MM.1S (cell line): ENCODE measurements at regions not wholly inside any gene's neighbourhood (a gene's known extent, or its start where the extent isn't known, plus 50 kb on each side); places are given as distances from the start of the nearest gene placed in this dataset.

Experiments used
- DNase-seq: peaks from one replicate; pipeline ENCODE4 v3.0.0-alpha.2; 2015
- H2AFZ ChIP-seq: fragments of 300-600 bp; sonication (generic); 2 replicates; pipeline ENCODE4 v1.6.0; 2016; ENCODE audit warnings: antibody characterized with exemption, low read length
- H3F3A ChIP-seq: fragments of 300-600 bp; sonication (generic); 2 replicates; pipeline ENCODE4 v1.6.1; 2016; ENCODE audit warnings: mild to moderate bottlenecking, antibody characterized with exemption, low read length, moderate library complexity, mixed read lengths; ENCODE audit not compliant: insufficient read depth
- H3K27ac ChIP-seq: fragments of 300-600 bp; sonication (generic); 2 replicates; pipeline ENCODE4 v1.5.1; 2016; ENCODE audit warnings: mild to moderate bottlenecking, low read length
- H3K27me3 ChIP-seq: fragments of 300-600 bp; sonication (generic); replicated peaks from 2 replicates; pipeline ENCODE4 v1.6.0; 2016; ENCODE audit warnings: low read length; ENCODE audit not compliant: insufficient read depth
- H3K36me3 ChIP-seq: fragments of 300-600 bp; sonication (generic); replicated peaks from 2 replicates; pipeline ENCODE4 v1.6.1; 2016; ENCODE audit warnings: mild to moderate bottlenecking, low read length, mixed read lengths; ENCODE audit not compliant: insufficient read depth
- H3K4me1 ChIP-seq: fragments of 300-600 bp; sonication (generic); 2 replicates; pipeline ENCODE4 v1.6.1; 2016; ENCODE audit warnings: low read length, mixed read lengths
- H3K4me2 ChIP-seq: fragments of 300-600 bp; sonication (generic); 2 replicates; pipeline ENCODE4 v1.6.0; 2016; ENCODE audit warnings: low read depth, low read length
- H3K4me3 ChIP-seq: fragments of 300-600 bp; sonication (generic); 2 replicates; pipeline ENCODE4 v1.5.1; 2016; ENCODE audit warnings: low read length, mixed read lengths
- H3K79me2 ChIP-seq: fragments of 300-600 bp; sonication (generic); 2 replicates; pipeline ENCODE4 v1.6.1; 2016; ENCODE audit warnings: mixed run types, low read length, mixed read lengths
- H3K9ac ChIP-seq: fragments of 300-600 bp; sonication (generic); 2 replicates; pipeline ENCODE4 v1.6.1; 2016; ENCODE audit warnings: low read length, mixed read lengths
- H3K9me2 ChIP-seq: fragments of 300-600 bp; sonication (generic); replicated peaks from 2 replicates; pipeline ENCODE4 v1.6.1; 2016; ENCODE audit warnings: mild to moderate bottlenecking, low read length, mixed read lengths; ENCODE audit not compliant: insufficient read depth
- H3K9me3 ChIP-seq: fragments of 300-600 bp; sonication (generic); replicated peaks from 2 replicates; pipeline ENCODE4 v1.6.1; 2016; ENCODE audit warnings: mild to moderate bottlenecking, low read length, mixed read lengths; ENCODE audit not compliant: insufficient read depth
- H4K20me1 ChIP-seq: fragments of 300-600 bp; sonication (generic); 2 replicates; pipeline ENCODE4 v1.6.1; 2016; ENCODE audit warnings: mild to moderate bottlenecking, low read length, moderate library complexity, mixed read lengths; ENCODE audit not compliant: insufficient read depth
- EZH2 ChIP-seq: fragments of 300-600 bp; sonication (generic); optimal IDR thresholded peaks from 2 replicates; pipeline ENCODE3; 2017; ENCODE audit warnings: low read depth, mild to moderate bottlenecking, antibody characterized with exemption, low read length, mixed read lengths
- EZH2phosphoT487 ChIP-seq: fragments of 300-600 bp; sonication (generic); IDR thresholded peaks from 2 replicates; pipeline ENCODE4 v1.6.1; 2018; ENCODE audit warnings: antibody characterized with exemption, low read length
- TF ChIP-seq, protein P1 (sequence below): fragments of 300-600 bp; sonication (generic); IDR thresholded peaks from 2 replicates; pipeline ENCODE4 v1.5.1; 2016; ENCODE audit warnings: antibody characterized with exemption, low read length, mixed read lengths

DNA sequence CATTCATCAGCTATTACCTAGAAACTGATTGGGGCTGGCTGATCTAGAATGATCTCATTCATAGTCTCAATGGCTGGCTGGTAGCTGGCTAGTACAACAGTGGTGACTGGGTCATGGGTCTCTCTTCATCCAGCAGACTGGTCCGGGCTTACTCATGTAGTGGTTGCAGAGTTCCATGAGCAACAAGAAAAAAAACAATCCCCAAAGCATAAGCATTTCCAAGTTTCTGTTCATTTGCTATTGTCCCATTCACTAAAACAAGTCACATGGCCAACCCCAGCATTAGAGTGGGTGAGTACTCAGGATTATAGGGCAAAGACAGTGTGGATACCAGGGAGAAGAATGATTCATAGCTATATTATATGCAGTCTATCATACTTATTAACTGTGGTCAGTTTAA lies 85.2 kb upstream of the SEMA3C start:
- Histone ChIP-seq H2AFZ (no peak overlapping the region), H3K9me3 (no peaks in the 10 kb centered on the region), H3K9ac (no peak overlapping the region), H3K4me2 (no peak overlapping the region), H3K27ac (no peak overlapping the region), H3K4me1 (no peaks in the 10 kb centered on the region), H3F3A (no peaks in the 10 kb centered on the region), H4K20me1 (no peaks in the 10 kb centered on the region), H3K4me3 (no peak overlapping the region), H3K9me2 (no peaks in the 10 kb centered on the region), H3K36me3 (no peaks in the 10 kb centered on the region), H3K79me2 (no peaks in the 10 kb centered on the region), H3K27me3 (no peaks in the 10 kb centered on the region)
- no peak for TF ChIP-seq EZH2
- TF ChIP-seq, protein P1, sequence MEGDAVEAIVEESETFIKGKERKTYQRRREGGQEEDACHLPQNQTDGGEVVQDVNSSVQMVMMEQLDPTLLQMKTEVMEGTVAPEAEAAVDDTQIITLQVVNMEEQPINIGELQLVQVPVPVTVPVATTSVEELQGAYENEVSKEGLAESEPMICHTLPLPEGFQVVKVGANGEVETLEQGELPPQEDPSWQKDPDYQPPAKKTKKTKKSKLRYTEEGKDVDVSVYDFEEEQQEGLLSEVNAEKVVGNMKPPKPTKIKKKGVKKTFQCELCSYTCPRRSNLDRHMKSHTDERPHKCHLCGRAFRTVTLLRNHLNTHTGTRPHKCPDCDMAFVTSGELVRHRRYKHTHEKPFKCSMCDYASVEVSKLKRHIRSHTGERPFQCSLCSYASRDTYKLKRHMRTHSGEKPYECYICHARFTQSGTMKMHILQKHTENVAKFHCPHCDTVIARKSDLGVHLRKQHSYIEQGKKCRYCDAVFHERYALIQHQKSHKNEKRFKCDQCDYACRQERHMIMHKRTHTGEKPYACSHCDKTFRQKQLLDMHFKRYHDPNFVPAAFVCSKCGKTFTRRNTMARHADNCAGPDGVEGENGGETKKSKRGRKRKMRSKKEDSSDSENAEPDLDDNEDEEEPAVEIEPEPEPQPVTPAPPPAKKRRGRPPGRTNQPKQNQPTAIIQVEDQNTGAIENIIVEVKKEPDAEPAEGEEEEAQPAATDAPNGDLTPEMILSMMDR, result no peak
- no peak for TF ChIP-seq EZH2phosphoT487
- DNase-seq, result no peak

DNA sequence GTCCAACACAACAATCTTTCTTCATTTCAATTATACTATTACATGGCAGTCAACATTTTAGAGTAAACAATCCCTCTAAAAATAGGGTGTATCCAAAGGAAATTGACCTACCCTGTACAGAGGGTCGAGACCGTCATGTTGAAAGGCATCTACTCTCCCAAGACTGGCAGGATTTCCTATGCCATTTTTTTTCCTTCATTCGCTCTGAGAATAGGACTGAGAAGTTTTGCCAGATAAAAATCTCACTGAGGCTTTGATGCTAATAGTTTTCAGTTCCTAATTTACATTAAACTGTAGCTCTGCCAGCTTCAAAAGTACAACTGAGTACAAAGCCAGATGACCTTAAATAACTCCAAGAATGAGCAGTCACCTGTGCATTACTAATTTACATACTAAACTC lies 84.5 kb upstream of the SEMA3C start:
- H3K9me3 ChIP-seq, result no peaks in the 10 kb centered on the region
- H3K79me2 ChIP-seq, result no peaks in the 10 kb centered on the region
- DNase-seq, result no peak
- H3K4me1 ChIP-seq, result no peaks in the 10 kb centered on the region
- H3K27me3 ChIP-seq, result no peaks in the 10 kb centered on the region
- no peak overlapping the region for H3K9ac ChIP-seq
- H3K36me3 ChIP-seq, result no peaks in the 10 kb centered on the region
- H3K27ac ChIP-seq, result no peak overlapping the region
- no peak overlapping the region for H2AFZ ChIP-seq
- H3F3A ChIP-seq, result no peaks in the 10 kb centered on the region
- no peaks in the 10 kb centered on the region for H4K20me1 ChIP-seq
- no peaks in the 10 kb centered on the region for H3K9me2 ChIP-seq
- TF ChIP-seq EZH2 (no peak), EZH2phosphoT487 (no peak)
- TF ChIP-seq, protein P1, result no peak
- no peak overlapping the region for H3K4me3 ChIP-seq
- H3K4me2 ChIP-seq, result no peak overlapping the region

DNA sequence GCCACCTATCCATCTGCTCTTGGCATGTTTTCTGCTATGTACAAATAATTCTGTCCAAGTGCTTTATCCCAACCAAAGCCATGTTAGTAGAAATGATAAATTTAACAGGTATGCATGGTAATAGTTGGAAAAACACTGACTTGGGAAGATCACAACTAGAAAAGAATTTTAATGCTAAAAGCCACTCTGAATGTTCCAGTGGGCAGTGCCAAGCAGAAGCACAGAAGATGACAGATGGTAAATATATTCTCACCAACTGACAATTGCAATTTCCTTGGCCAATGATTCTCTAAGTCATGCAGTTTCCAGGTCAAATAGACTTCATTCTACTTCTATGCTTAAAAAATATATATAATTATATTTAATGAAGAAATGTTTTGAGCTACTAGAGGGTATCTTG lies 83.6 kb upstream of the SEMA3C start:
- H3K27ac ChIP-seq, result no peak overlapping the region
- TF ChIP-seq, protein P1, result no peak
- TF ChIP-seq EZH2phosphoT487, result no peak
- no peak for TF ChIP-seq EZH2

DNA sequence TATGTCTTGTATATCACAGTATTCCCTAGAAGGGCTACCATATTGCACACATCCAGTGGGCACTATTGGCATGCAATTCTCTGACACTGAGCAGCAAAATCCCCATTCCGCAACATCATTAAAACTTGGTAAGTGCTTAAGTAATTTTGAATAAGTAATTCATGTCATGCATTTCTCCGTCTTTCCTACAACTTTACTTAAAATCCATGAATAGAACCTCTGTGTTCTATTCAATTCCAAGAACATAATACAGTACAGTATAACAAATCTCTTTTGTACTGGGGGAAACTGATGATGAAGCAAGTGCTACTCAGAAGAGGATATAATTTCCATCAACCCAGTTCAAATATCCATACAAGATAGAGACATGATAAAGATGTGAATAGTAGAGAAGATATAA lies 80.9 kb upstream of the SEMA3C start:
- Histone ChIP-seq H3K9ac (no peak overlapping the region), H3K27ac (no peak overlapping the region), H3K36me3 (no peaks in the 10 kb centered on the region), H3K4me2 (no peak overlapping the region), H3K9me3 (no peaks in the 10 kb centered on the region), H3K4me3 (no peak overlapping the region), H3K27me3 (no peaks in the 10 kb centered on the region), H3F3A (no peaks in the 10 kb centered on the region), H3K79me2 (no peaks in the 10 kb centered on the region), H2AFZ (no peak overlapping the region), H4K20me1 (no peaks in the 10 kb centered on the region), H3K4me1 (no peaks in the 10 kb centered on the region), H3K9me2 (no peaks in the 10 kb centered on the region)
- TF ChIP-seq EZH2 (no peak), EZH2phosphoT487 (no peak)
- TF ChIP-seq, protein P1, result no peak
- DNase-seq, result no peak

More for the DNA sequence above, 83.6 kb upstream of the SEMA3C start:
- H3K9me2 ChIP-seq, result no peaks in the 10 kb centered on the region
- H3K27me3 ChIP-seq, result no peaks in the 10 kb centered on the region
- no peak overlapping the region for H2AFZ ChIP-seq
- H3K4me2 ChIP-seq, result no peak overlapping the region
- DNase-seq, result no peak
- H3F3A ChIP-seq, result no peaks in the 10 kb centered on the region
- H4K20me1 ChIP-seq, result no peaks in the 10 kb centered on the region
- H3K79me2 ChIP-seq, result no peaks in the 10 kb centered on the region
- no peaks in the 10 kb centered on the region for H3K9me3 ChIP-seq
- no peak overlapping the region for H3K9ac ChIP-seq
- no peaks in the 10 kb centered on the region for H3K4me1 ChIP-seq
- no peaks in the 10 kb centered on the region for H3K36me3 ChIP-seq
- no peak overlapping the region for H3K4me3 ChIP-seq
